ENCODE measurements at regions not wholly inside any gene's neighbourhood (a gene's known extent, or its start where the extent isn't known, plus 50 kb on each side); places are given as distances from the start of the nearest gene placed in this dataset.

DNA sequence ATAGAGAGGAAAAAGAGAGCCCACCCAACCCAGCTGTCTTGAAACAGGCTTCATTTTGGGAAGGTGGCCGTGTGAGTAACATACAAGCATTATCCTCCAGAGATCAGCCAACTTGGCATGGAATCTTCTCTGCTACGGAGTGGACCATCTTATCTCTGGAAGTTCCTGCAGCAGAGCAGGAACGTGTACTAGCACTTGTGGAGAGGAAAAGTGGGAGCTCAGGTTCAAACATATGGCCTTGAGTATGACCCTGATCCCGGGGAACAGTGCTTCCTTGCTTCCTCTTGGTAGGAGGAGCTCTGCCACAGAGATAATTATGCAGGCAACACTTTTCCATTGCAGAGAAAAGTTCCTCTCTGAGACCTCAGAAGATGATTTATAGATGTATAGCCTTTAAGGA, 490.4 kb upstream of the ACO1 start:
- no peak for DNase-seq
- Histone ChIP-seq H3K4me3 (no peak overlapping the region), H3K4me1 (no peaks in the 10 kb centered on the region), H3K27ac (no peak overlapping the region), H3K36me3 (no peaks in the 10 kb centered on the region), H3K9me3 (no peaks in the 10 kb centered on the region), H3K27me3 (no peaks in the 10 kb centered on the region)
- WGBS, 2 donors: 47 to 60% methylated on average over 4 of the region's 4 CpGs
- TF ChIP-seq POLR2A (IDR thresholded peaks at IDR 0.05) (no peak), EP300 (IDR thresholded peaks at IDR 0.05) (no peak), POLR2AphosphoS5 (IDR thresholded peaks at IDR 0.05) (no peak)
- TF ChIP-seq, protein P1, sequence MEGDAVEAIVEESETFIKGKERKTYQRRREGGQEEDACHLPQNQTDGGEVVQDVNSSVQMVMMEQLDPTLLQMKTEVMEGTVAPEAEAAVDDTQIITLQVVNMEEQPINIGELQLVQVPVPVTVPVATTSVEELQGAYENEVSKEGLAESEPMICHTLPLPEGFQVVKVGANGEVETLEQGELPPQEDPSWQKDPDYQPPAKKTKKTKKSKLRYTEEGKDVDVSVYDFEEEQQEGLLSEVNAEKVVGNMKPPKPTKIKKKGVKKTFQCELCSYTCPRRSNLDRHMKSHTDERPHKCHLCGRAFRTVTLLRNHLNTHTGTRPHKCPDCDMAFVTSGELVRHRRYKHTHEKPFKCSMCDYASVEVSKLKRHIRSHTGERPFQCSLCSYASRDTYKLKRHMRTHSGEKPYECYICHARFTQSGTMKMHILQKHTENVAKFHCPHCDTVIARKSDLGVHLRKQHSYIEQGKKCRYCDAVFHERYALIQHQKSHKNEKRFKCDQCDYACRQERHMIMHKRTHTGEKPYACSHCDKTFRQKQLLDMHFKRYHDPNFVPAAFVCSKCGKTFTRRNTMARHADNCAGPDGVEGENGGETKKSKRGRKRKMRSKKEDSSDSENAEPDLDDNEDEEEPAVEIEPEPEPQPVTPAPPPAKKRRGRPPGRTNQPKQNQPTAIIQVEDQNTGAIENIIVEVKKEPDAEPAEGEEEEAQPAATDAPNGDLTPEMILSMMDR (IDR thresholded peaks at IDR 0.05): no peak
- intact Hi-C loops (cut with DNase I): no loop called here

DNA sequence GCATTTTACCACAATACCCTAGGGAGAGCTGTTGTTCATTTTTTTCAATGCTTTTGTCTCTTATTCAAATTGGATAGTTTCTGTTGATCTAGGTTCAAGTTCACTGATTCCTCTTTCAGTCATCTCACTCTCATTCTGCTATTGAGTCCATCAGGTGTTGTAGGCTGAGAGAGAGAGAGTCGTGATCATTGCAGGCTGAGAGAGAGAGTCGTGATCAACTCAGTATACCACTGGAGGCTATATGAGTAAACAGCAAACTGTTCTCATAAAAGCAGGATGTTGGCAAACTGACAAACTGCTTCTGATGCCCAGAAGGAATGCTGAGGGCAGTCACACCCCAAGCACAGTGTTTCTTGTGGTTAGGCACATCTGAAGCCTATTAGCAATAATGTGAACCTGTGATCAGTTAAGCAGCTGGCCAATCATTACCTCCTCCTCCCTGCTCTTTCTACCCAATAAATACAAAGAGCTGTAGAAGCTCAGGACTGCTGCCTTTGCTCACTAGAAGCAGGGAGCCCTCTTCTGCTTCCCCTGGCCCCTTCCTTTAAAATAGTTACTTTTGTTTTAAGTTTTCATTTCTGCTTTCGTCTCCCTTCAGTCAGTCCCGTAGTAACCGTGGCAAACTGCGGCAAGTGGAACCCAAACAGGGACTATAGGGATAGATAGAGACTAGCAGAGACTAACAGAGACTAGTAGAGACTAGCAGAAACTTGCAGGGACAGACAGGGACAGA, 476.1 kb upstream of the ACO1 start:
- H3K27ac ChIP-seq: no peak overlapping the region
- H3K4me1 ChIP-seq: no peaks in the 10 kb centered on the region
- WGBS, 2 donors: 73 to 80% methylated on average over 6 of the region's 6 CpGs
- DNase-seq: no peak
- TF ChIP-seq, protein P1 (IDR thresholded peaks at IDR 0.05): no peak
- TF ChIP-seq POLR2A (IDR thresholded peaks at IDR 0.05) (no peak), POLR2AphosphoS5 (IDR thresholded peaks at IDR 0.05) (no peak), EP300 (IDR thresholded peaks at IDR 0.05) (no peak)
- H3K9me3 ChIP-seq: no peaks in the 10 kb centered on the region
- no peak overlapping the region for H3K4me3 ChIP-seq
- H3K27me3 ChIP-seq: no peaks in the 10 kb centered on the region
- no peaks in the 10 kb centered on the region for H3K36me3 ChIP-seq
- intact Hi-C loops (cut with DNase I): no loop called here

DNA sequence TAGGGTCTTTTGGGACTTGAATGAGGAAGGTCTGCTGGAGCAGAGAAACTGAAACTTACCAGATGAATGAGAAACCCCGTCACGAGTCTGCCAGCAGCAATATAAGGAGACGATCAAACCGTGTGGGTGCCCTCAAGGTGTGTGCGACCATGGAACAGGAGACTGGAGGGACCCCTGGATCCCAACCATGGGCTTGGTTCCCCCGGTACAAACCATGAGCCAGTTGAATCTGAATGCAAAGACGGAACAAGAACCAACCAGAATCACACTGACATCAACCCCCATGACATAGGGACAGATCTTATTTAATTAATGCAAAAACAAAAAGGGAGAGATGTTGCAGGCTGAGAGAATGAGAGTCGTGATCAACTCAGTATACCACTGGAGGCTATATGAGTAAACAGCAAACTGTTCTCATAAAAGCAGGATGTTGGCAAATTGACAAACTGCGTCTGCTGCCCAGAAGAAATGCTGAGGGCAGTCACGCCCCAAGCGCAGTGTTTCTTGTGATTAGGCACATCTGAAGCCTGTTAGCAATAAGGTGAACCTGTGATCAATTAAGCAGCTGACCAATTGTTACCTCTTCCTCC, 475.5 kb upstream of the ACO1 start:
- no peaks in the 10 kb centered on the region for H3K27me3 ChIP-seq
- intact Hi-C loops (cut with DNase I): no loop called here
- no peak overlapping the region for H3K27ac ChIP-seq
- H3K9me3 ChIP-seq: no peaks in the 10 kb centered on the region
- 67 to 79% methylated on average over 11 of the region's 11 CpGs for whole genome bisulfite sequencing, 2 donors
- H3K4me3 ChIP-seq: no peak overlapping the region
- H3K4me1 ChIP-seq: no peaks in the 10 kb centered on the region
- no peaks in the 10 kb centered on the region for H3K36me3 ChIP-seq
- DNase-seq: no peak
- TF ChIP-seq, protein P1 (IDR thresholded peaks at IDR 0.05): no peak
- TF ChIP-seq POLR2AphosphoS5 (IDR thresholded peaks at IDR 0.05): no peak
- TF ChIP-seq EP300 (IDR thresholded peaks at IDR 0.05): no peak
- no peak for TF ChIP-seq POLR2A (IDR thresholded peaks at IDR 0.05)

DNA sequence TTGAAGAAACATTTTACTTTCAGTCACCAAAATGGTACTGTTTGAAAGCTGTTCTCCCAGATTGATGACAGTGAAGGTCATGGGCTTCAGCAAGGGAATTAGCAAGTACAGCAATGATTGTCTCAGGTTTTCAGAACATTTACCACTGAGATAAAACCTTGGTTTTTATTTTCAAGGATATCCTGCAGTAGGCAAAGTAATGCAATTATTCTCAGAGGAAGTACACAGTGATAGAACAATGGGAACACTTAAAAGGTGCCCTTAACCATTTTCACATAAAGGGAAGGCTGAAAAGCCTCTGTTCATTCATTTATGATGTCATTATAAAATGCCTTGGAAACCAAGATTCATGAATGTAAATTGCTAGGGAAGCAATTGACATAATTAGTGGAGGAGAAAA, 471.8 kb upstream of the ACO1 start:
- Histone ChIP-seq H3K4me1 (no peaks in the 10 kb centered on the region), H3K27me3 (no peaks in the 10 kb centered on the region), H3K36me3 (no peaks in the 10 kb centered on the region), H3K4me3 (no peak overlapping the region), H3K27ac (no peak overlapping the region), H3K9me3 (no peaks in the 10 kb centered on the region)
- no peak for DNase-seq
- TF ChIP-seq, protein P1 (IDR thresholded peaks at IDR 0.05): no peak
- TF ChIP-seq POLR2AphosphoS5 (IDR thresholded peaks at IDR 0.05): no peak
- no peak for TF ChIP-seq EP300 (IDR thresholded peaks at IDR 0.05)
- intact Hi-C loops (cut with DNase I): no loop called here

Measured in sigmoid colon (tissue), 6 donors.